Kidney (tissue), 13 donors: ENCODE measurements at regions not wholly inside any gene's neighbourhood (a gene's known extent, or its start where the extent isn't known, plus 50 kb on each side); places are given as distances from the start of the nearest gene placed in this dataset.
A peak's percentile ranks its signal among the peaks of the same experiment; 100 is the strongest.

Experiments
- DNase-seq, 5 donors: peaks; one replicate each; pipeline ENCODE4 v3.0.0-alpha.2; 2013 to 2020
- FAIRE-seq: peaks from 2 replicates; lab custom pipeline; 2012; peaks lifted over from hg19 to GRCh38; lab: Jason Lieb, UNC
- H3K27ac ChIP-seq, 2 donors: one replicate each; pipeline ENCODE4 v1.7.0; 2013; ENCODE audit warnings: low read depth in 2 of 2, low read length in 2 of 2, inconsistent platforms in 1 of 2
- H3K27me3 ChIP-seq: one replicate; pipeline ENCODE4 v1.7.1; 2013; ENCODE audit warnings: low read length, inconsistent platforms; ENCODE audit not compliant: control insufficient read depth, insufficient read depth
- H3K36me3 ChIP-seq, 3 donors: one replicate each; pipeline versions ENCODE4 v1.7.0 to v1.7.1; 2013; ENCODE audit warnings: low read length in 3 of 3, control low read depth in 1 of 3, inconsistent platforms in 1 of 3; ENCODE audit not compliant: insufficient read depth in 3 of 3, control insufficient read depth in 2 of 3
- H3K4me1 ChIP-seq, 3 donors: one replicate each; pipeline versions ENCODE4 v1.7.0 to v1.7.1; 2013; ENCODE audit warnings: low read length in 3 of 3, inconsistent platforms in 1 of 3, low read depth in 1 of 3; ENCODE audit not compliant: control insufficient read depth in 2 of 3, insufficient read depth in 2 of 3
- H3K4me3 ChIP-seq, 3 donors: one replicate each; pipeline versions ENCODE4 v1.7.0 to v1.8.1; 2013; ENCODE audit warnings: low read length in 3 of 3, control low read depth in 1 of 3, inconsistent platforms in 1 of 3
- H3K9ac ChIP-seq, 3 donors: one replicate each; pipeline versions ENCODE4 v1.7.0 to v1.7.1; 2013; ENCODE audit warnings: low read length in 3 of 3, control low read depth in 1 of 3, inconsistent platforms in 1 of 3
- H3K9me3 ChIP-seq, 3 donors: one replicate each; pipeline versions ENCODE4 v1.7.0 to v1.7.1; 2013; ENCODE audit warnings: low read length in 3 of 3, control low read depth in 1 of 3, inconsistent platforms in 1 of 3; ENCODE audit not compliant: control insufficient read depth in 2 of 3, insufficient read depth in 1 of 3
- CTCF ChIP-seq: IDR thresholded peaks from 3 replicates; pipeline ENCODE4 v1.5.1; 2012; ENCODE audit warnings: mild to moderate bottlenecking, moderate library complexity, borderline replicate concordance; ENCODE audit not compliant: insufficient read depth; ENCODE audit errors: extremely low read depth
- intact Hi-C: fragments of 100-400 bp; cut with DNase I; formaldehyde crosslinking; loops from one replicate; pipeline ENCODE4 v1.11.1; 2022
- donor health status: control.
- donor health status: control.
- donor health status: control.
- donor health status: control.
- donor health status: control.
- donor health status: DM: yes; HTN: yes; CAD: no.
- donor health status: Normal renal cell carcinoma (clear cell type).

DNA sequence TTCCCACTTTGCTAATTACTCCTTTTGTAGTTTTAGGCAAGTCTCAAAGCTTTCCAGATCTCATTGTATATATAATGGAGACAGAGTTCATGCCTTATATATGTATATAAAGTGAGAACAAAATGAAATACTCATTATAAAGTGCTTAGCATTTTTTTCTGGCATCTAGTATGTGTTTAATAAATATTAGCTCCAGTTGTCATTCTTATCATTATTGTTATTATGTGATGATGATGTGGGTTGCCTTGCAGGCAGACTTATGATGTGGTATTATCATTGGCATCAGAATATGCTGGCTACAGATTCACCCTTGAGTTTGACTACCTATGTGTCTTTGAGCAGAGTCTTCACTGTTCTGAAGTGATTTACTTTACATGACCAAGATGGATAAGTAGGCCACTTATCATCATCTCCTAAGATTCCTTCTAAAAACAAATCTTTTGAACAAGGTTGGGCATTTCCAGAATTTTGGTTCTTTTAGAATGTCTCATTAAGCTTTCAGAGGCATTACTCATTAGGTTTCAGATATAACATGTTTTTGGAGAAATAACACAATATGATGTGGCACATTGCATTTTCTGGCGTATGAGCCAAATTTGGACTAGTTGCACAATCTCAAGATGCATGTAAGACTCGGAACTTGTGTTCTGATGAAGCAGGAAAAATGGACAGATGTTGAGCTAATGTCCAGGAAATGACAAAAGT is 145.6 kb upstream of the TNC start:
- Histone ChIP-seq H3K4me1 (peaks cover 0 to 4% (median 3%) of the 10 kb centered on the region in 3 donors), H3K27me3 (no peaks in the 10 kb centered on the region), H3K9me3 (no peaks in the 10 kb centered on the region), H3K9ac (no peak overlapping the region), H3K4me3 (no peak overlapping the region), H3K27ac (no peak overlapping the region), H3K36me3 (no peaks in the 10 kb centered on the region)
- DNase-seq (no peak), FAIRE-seq (no peak)
- TF ChIP-seq CTCF = no peak
- intact Hi-C loops = no loop called here

DNA sequence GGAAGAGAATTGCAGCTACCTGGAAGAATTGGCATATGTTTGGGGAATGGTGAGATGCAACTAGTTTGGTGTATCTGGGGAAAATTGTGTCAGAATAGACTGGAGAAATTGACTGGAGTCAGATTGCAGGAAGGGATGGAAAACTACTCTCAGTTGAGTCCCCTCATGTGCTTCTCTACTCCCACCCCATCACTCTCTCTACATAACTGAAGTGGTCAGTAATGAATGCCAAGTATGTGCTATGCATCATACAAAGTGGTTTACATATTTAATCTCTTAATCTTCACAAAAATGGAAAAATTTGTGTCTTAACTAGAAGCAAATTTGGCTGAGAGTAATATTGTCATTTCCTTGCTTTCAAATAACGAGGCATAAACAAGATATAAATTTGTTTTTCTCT is 146.4 kb upstream of the TNC start:
- no peaks in the 10 kb centered on the region for H3K9me3 ChIP-seq
- H3K27me3 ChIP-seq = no peaks in the 10 kb centered on the region
- FAIRE-seq (no peak), DNase-seq (no peak)
- intact Hi-C loops = no loop called here
- H3K4me3 ChIP-seq = no peak overlapping the region
- H3K27ac ChIP-seq = no peak overlapping the region
- TF ChIP-seq CTCF = no peak
- peaks cover 0 to 4% (median 3%) of the 10 kb centered on the region in 3 donors for H3K4me1 ChIP-seq
- H3K9ac ChIP-seq = no peak overlapping the region
- H3K36me3 ChIP-seq = no peaks in the 10 kb centered on the region

DNA sequence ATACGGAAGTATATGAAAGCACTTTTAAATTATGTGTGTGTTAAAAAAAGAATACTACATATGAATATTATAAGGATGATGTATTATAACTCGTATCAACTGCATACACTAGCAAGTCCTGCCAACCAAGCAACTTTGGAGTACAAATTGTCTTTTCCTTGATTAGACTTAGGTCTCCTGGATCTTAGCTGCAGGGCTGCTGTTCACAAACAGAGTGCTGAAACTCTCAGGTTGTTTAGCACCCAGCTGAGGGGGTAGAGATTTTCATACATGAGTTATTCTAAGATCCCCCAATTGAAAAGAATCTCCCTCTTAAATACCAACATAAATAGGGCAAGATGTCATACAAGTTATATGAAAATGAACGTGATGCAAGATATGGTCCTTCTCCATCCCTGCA is 149.8 kb upstream of the TNC start:
- H3K9ac ChIP-seq = no peak overlapping the region
- no peak overlapping the region for H3K27ac ChIP-seq
- DNase-seq (peak in 2 of 5 donors; percentile 57 to 71), FAIRE-seq (no peak)
- no peaks in the 10 kb centered on the region for H3K27me3 ChIP-seq
- no peaks in the 10 kb centered on the region for H3K9me3 ChIP-seq
- intact Hi-C loops = no loop called here
- peaks cover 0 to 2% (median 0%) of the 10 kb centered on the region in 3 donors for H3K4me1 ChIP-seq
- TF ChIP-seq CTCF = no peak
- H3K4me3 ChIP-seq = no peak overlapping the region
- no peaks in the 10 kb centered on the region for H3K36me3 ChIP-seq

DNA sequence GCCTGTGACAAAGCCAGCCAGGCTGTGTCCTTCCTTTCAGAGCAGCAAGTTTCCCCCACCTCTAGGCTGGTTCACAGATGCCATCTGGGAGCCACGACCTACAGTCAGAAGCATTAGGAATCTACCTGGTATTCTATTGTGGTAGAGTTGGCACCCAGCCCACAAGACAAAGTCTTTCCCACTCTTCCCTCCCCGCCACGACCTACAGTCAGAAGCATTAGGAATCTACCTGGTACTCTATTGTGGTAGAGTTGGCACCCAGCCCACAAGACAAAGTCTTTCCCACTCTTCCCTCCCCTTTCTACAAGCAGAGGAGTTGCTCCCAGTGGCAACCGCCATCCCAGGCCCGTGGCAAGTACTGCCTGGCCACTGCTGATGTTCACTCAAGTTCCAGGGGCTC is 157.8 kb upstream of the TNC start:
- no peaks in the 10 kb centered on the region for H3K36me3 ChIP-seq

More for the DNA sequence above, 157.8 kb upstream of the TNC start:
- intact Hi-C loops = no loop called here
- H3K9me3 ChIP-seq = no peaks in the 10 kb centered on the region
- no peaks in the 10 kb centered on the region for H3K4me1 ChIP-seq
- TF ChIP-seq CTCF = no peak
- no peak overlapping the region for H3K9ac ChIP-seq
- FAIRE-seq (no peak), DNase-seq (no peak)
- H3K27ac ChIP-seq = no peak overlapping the region
- H3K27me3 ChIP-seq = no peaks in the 10 kb centered on the region
- H3K4me3 ChIP-seq = no peak overlapping the region
